ENCODE measurements at regions not wholly inside any gene's neighbourhood (a gene's known extent, or its start where the extent isn't known, plus 50 kb on each side); places are given as distances from the start of the nearest gene placed in this dataset.

DNA sequence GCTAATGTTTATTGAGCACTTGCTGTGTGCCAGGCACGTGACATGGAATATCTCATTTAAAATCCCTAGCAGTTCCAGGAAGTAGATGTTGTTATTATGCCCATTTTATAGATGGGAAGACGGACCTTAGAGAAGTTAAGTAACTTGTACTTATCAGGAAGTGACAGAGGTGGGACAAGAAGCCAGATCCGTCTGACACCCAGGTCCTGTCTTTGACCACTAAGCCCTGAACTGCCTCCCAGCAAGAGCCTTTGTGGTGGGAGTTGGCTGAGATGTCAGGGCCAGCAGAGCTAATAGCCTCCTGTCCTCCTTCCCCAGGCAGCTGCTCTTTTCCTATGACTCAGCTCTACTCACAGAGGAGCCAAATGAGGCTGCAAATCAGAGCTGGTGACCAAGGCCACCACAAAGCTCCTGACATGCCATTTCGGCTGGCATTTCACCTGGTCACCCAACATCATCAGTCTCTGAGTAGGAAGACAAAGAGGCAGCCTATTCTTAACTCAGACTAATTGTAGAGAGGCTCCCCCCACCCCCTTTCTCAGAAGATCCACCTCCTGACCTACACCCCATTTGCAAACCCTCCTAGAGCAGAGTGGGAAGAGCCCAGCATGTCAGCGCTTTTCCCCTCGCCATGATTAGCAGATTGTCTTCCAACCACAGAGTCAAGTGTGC is 175.1 kb upstream of the KIT start:
- TF ChIP-seq POLR2A (IDR thresholded peaks at IDR 0.05; ENCODE audit: low read length) = no peak
- no peak for TF ChIP-seq GATA1 (IDR thresholded peaks at IDR 0.05; ENCODE audit: low read depth, low read length)
